OCI-LY7 (cell line): ENCODE measurements at regions not wholly inside any gene's neighbourhood (a gene's known extent, or its start where the extent isn't known, plus 50 kb on each side); places are given as distances from the start of the nearest gene placed in this dataset.

Source experiments
- BruUV-seq: library from RNA; stranded (reverse); fragments of 400-500 nt; replicated peaks from 2 replicates; lab custom pipeline; 2021; lab: Mats Ljungman, UMichigan
- CTCF ChIA-PET: fragments of 300-600 bp; sonication (Branson Sonifier 250); formaldehyde crosslinking; loops from one replicate; lab custom pipeline; 2022; ENCODE audit warnings: antibody characterized with exemption; ENCODE audit not compliant: unreplicated experiment; lab: Charles Lee
- POLR2A ChIA-PET: fragments of 300-600 bp; sonication (Branson Sonifier 250); formaldehyde crosslinking; loops from one replicate; lab custom pipeline; 2022; ENCODE audit warnings: antibody characterized with exemption; lab: Charles Lee
- DNase-seq: peaks from one replicate; pipeline ENCODE4 v3.0.0-alpha.2; 2015; ENCODE audit warnings: low spot score
- H2AFZ ChIP-seq: fragments of 200-600 bp; sonication (generic), shearing (Covaris generic); 2 replicates; pipeline ENCODE4 v1.6.1; 2014; ENCODE audit warnings: mild to moderate bottlenecking, antibody characterized with exemption, low read length, moderate library complexity
- H3K27ac ChIP-seq: fragments of 200-600 bp; sonication (generic); 2 replicates; pipeline ENCODE4 v1.5.1; 2014; ENCODE audit warnings: mixed run types, low read depth, mild to moderate bottlenecking, moderate library complexity, low read length, inconsistent platforms; ENCODE audit not compliant: poor library complexity, severe bottlenecking
- H3K36me3 ChIP-seq: fragments of 200-600 bp; sonication (generic); 2 replicates; pipeline ENCODE4 v1.6.1; 2014; ENCODE audit warnings: mild to moderate bottlenecking, antibody characterized with exemption, low read length, moderate library complexity, mixed read lengths; ENCODE audit not compliant: insufficient read depth
- H3K4me1 ChIP-seq: fragments of 200-600 bp; sonication (generic); 2 replicates; pipeline ENCODE4 v1.5.1; 2014; ENCODE audit warnings: mild to moderate bottlenecking, low read length; ENCODE audit not compliant: insufficient read depth, poor library complexity, severe bottlenecking
- H3K4me2 ChIP-seq: fragments of 200-600 bp; sonication (generic); 2 replicates; pipeline ENCODE4 v1.6.1; 2014; ENCODE audit warnings: mild to moderate bottlenecking, low read length
- H3K4me3 ChIP-seq: fragments of 200-600 bp; sonication (generic); 2 replicates; pipeline ENCODE4 v1.5.1; 2014; ENCODE audit warnings: mild to moderate bottlenecking, low read depth, low read length; ENCODE audit not compliant: poor library complexity, severe bottlenecking
- H3K79me2 ChIP-seq: fragments of 200-600 bp; sonication (generic); 2 replicates; pipeline ENCODE4 v1.6.1; 2016; ENCODE audit warnings: low read depth, mild to moderate bottlenecking, low read length, moderate library complexity, mixed read lengths; ENCODE audit not compliant: insufficient read depth
- H3K9me2 ChIP-seq: fragments of 200-600 bp; sonication (generic); 2 replicates; pipeline ENCODE4 v1.6.1; 2016; ENCODE audit warnings: mild to moderate bottlenecking, low read length, mixed read lengths; ENCODE audit not compliant: insufficient read depth
- H3K9me3 ChIP-seq: fragments of 200-600 bp; sonication (generic); 2 replicates; pipeline ENCODE4 v1.6.1; 2014; ENCODE audit warnings: mild to moderate bottlenecking, mixed run types, low read length, mixed read lengths
- H4K20me1 ChIP-seq: fragments of 200-600 bp; sonication (generic); 2 replicates; pipeline ENCODE4 v1.6.1; 2014; ENCODE audit warnings: mild to moderate bottlenecking, antibody characterized with exemption, low read length, moderate library complexity, mixed read lengths; ENCODE audit not compliant: insufficient read depth
- EZH2phosphoT487 ChIP-seq: fragments of 200-600 bp; sonication (generic); IDR thresholded peaks from 2 replicates; pipeline ENCODE4 v1.6.1; 2018; ENCODE audit warnings: low read depth, borderline replicate concordance, mild to moderate bottlenecking, mixed run types, antibody characterized with exemption, low read length, moderate library complexity, mixed read lengths
- intact Hi-C: fragments of 100-400 bp; cut with micrococcal nuclease; formaldehyde crosslinking; loops from one replicate; pipeline ENCODE4 v1.10.0; 2022; ENCODE audit not compliant: unreplicated experiment
- TF ChIP-seq, protein P1 (sequence below): fragments of 200-600 bp; sonication (generic); conservative IDR thresholded peaks from 2 replicates; pipeline ENCODE4 v1.5.1; 2014; ENCODE audit warnings: mild to moderate bottlenecking, antibody characterized with exemption, low read length, moderate library complexity, mixed read lengths

DNA sequence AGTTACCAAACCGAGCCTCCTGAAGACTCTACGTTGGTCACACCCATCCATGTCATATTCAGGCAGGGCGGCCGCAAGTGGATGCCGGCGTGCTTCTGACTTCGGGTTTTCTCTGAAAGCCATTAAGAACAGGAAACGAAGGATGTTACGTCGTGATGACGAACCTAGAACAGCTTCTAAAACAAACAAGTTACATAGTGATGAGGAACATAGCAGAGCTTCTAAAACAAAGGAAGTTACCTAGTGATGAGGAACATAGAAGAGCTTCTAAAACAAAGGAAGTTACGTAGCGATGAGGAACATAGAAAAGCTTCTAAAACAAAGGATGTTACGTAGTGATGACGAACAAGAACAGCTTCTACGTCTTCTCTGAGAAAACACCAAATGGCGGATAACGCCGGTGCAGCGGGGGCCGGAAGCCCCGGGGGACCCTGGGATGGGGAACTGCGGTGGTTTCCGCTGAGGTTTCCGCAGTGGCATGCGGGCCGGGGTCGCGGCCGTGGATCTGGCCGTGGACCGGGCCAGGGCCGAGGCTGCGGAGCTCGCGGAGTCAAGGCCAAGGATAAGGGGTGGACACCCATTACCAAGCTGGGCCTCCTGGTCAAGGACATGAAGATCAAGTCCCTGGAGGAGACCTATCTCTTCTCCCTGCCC is 141.1 kb downstream of the SOCS6 start:
- H3K4me2 ChIP-seq = no peak overlapping the region
- CTCF ChIA-PET = no interaction called here
- H3K4me3 ChIP-seq = no peak overlapping the region
- H2AFZ ChIP-seq = no peak overlapping the region
- H3K27ac ChIP-seq = no peak overlapping the region
- DNase-seq = no peak
- no peaks in the 10 kb centered on the region for H3K4me1 ChIP-seq
- POLR2A ChIA-PET = no interaction called here
- BruUV-seq = no TSS peak
- H3K9me2 ChIP-seq = no peaks in the 10 kb centered on the region
- no peaks in the 10 kb centered on the region for H3K79me2 ChIP-seq
- H3K36me3 ChIP-seq = no peaks in the 10 kb centered on the region
- no peaks in the 10 kb centered on the region for H3K9me3 ChIP-seq
- TF ChIP-seq, protein P1, sequence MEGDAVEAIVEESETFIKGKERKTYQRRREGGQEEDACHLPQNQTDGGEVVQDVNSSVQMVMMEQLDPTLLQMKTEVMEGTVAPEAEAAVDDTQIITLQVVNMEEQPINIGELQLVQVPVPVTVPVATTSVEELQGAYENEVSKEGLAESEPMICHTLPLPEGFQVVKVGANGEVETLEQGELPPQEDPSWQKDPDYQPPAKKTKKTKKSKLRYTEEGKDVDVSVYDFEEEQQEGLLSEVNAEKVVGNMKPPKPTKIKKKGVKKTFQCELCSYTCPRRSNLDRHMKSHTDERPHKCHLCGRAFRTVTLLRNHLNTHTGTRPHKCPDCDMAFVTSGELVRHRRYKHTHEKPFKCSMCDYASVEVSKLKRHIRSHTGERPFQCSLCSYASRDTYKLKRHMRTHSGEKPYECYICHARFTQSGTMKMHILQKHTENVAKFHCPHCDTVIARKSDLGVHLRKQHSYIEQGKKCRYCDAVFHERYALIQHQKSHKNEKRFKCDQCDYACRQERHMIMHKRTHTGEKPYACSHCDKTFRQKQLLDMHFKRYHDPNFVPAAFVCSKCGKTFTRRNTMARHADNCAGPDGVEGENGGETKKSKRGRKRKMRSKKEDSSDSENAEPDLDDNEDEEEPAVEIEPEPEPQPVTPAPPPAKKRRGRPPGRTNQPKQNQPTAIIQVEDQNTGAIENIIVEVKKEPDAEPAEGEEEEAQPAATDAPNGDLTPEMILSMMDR = no peak
- no peak for TF ChIP-seq EZH2phosphoT487
- no peaks in the 10 kb centered on the region for H4K20me1 ChIP-seq
- intact Hi-C loops = loop anchor here (10.0 kb wide), 1 partner anchor 225 kb away; the partner anchor contains the start of gene RTTN

GRCh38 chr18:70428439-70428838 is 139.6 kb downstream of the SOCS6 start:
- no peaks in the 10 kb centered on the region for H3K79me2 ChIP-seq
- intact Hi-C loops = no loop called here
- no peak overlapping the region for H3K27ac ChIP-seq
- no peak overlapping the region for H3K4me3 ChIP-seq
- no peaks in the 10 kb centered on the region for H3K9me3 ChIP-seq
- no peaks in the 10 kb centered on the region for H3K9me2 ChIP-seq
- POLR2A ChIA-PET = no interaction called here
- BruUV-seq = no TSS peak
- no peaks in the 10 kb centered on the region for H3K36me3 ChIP-seq
- no peak for DNase-seq
- CTCF ChIA-PET = no interaction called here
- no peaks in the 10 kb centered on the region for H3K4me1 ChIP-seq
- no peak overlapping the region for H3K4me2 ChIP-seq
- no peak overlapping the region for H2AFZ ChIP-seq
- no peak for TF ChIP-seq EZH2phosphoT487
- no peaks in the 10 kb centered on the region for H4K20me1 ChIP-seq

- Histone ChIP-seq H2AFZ (no peak overlapping the region), H3K27ac (no peak overlapping the region), H3K4me1 (no peaks in the 10 kb centered on the region), H3K9me2 (no peaks in the 10 kb centered on the region), H3K36me3 (no peaks in the 10 kb centered on the region), H3K9me3 (no peaks in the 10 kb centered on the region), H4K20me1 (no peaks in the 10 kb centered on the region), H3K4me2 (no peak overlapping the region), H3K4me3 (no peak overlapping the region), H3K79me2 (no peaks in the 10 kb centered on the region)
- intact Hi-C loops = no loop called here
- ChIA-PET POLR2A (interaction anchor here (0.7 kb wide), 1 partner anchor 1561 kb away, joined by 3 read pairs; no protein-coding TSS in a partner anchor), CTCF (no interaction called here)
- no TSS peak for BruUV-seq
- no peak for DNase-seq
- no peak for TF ChIP-seq EZH2phosphoT487
- TF ChIP-seq, protein P1 = no peak
Measured at GRCh38 chr18:70426818-70427217, 138.0 kb downstream of the SOCS6 start.
